T-cell (primary cell): ENCODE measurements at regions not wholly inside any gene's neighbourhood (a gene's known extent, or its start where the extent isn't known, plus 50 kb on each side); places are given as distances from the start of the nearest gene placed in this dataset.
"Not testable (repeated sequence)": the region's sequence is repeated elsewhere in the genome, so short reads cannot be mapped to it uniquely, and the experiment has no call there.

ENCODE experiments used
- ATAC-seq, 4 experiments: fragments of 200-7000 bp in 3 of 4; fragments of 150-1000 bp in 1 of 4; cut with Tn5 transposase; replicated peaks in 1 of 4; 1 replicate in 3 of 4; 2 replicates in 1 of 4; pipeline ENCODE4 v1.10.0; 2021; ENCODE audit warnings: moderate library complexity in 3 of 4, mild to moderate bottlenecking in 2 of 4, moderate number of reproducible peaks in 1 of 4
- CTCF ChIA-PET, 2 donors: fragments of 300-600 bp; sonication (Branson Sonifier 250); formaldehyde crosslinking; loops; one replicate each; lab custom pipeline; 2022; ENCODE audit warnings: antibody characterized with exemption in 2 of 2; lab: Charles Lee
- POLR2A ChIA-PET, 2 donors: fragments of 300-600 bp; sonication (Branson Sonifier 250); formaldehyde crosslinking; loops; one replicate each; lab custom pipeline; 2022; ENCODE audit warnings: antibody characterized with exemption in 2 of 2; lab: Charles Lee
- DNase-seq, 35 experiments: peaks; one replicate each; pipeline versions ENCODE4 v3.0.0 to v3.0.0-alpha.2; 2013 to 2023
- H3K27ac ChIP-seq: one replicate; pipeline ENCODE4 v1.5.1; 2013; ENCODE audit warnings: low read length
- H3K27me3 ChIP-seq, 2 experiments: replicated peaks in 1 of 2; 1 replicate in 1 of 2; 2 replicates in 1 of 2; pipeline versions ENCODE4 v1.6.1 to v1.7.0; 2013; ENCODE audit warnings: low read length in 1 of 2, mixed read lengths in 1 of 2; ENCODE audit not compliant: control insufficient read depth in 2 of 2, insufficient read depth in 2 of 2; ENCODE audit errors: extremely low read depth in 1 of 2
- H3K36me3 ChIP-seq, 2 donors: 1 replicate in 1 of 2; 2 replicates in 1 of 2; pipeline versions ENCODE4 v1.6.1 to v1.7.0; 2013; ENCODE audit warnings: low read length in 1 of 2; ENCODE audit not compliant: control insufficient read depth in 2 of 2, insufficient read depth in 1 of 2; ENCODE audit errors: extremely low read depth in 1 of 2
- H3K4me1 ChIP-seq, 2 experiments: 1 replicate in 1 of 2; 2 replicates in 1 of 2; pipeline versions ENCODE4 v1.6.1 to v1.7.0; 2013; ENCODE audit warnings: low read length in 2 of 2, mixed read lengths in 1 of 2; ENCODE audit not compliant: insufficient read depth in 2 of 2, control insufficient read depth in 1 of 2; ENCODE audit errors: extremely low read depth in 1 of 2
- H3K4me3 ChIP-seq, 2 donors: 1 replicate in 1 of 2; 2 replicates in 1 of 2; pipeline versions ENCODE4 v1.5.1 to v1.7.0; 2013; ENCODE audit warnings: mild to moderate bottlenecking in 2 of 2, low read length in 1 of 2, moderate library complexity in 1 of 2; ENCODE audit not compliant: control insufficient read depth in 1 of 2; ENCODE audit errors: extremely low read depth in 1 of 2
- H3K9me3 ChIP-seq: 2 replicates; pipeline ENCODE4 v1.7.0; 2013
- H3K27ac Mint-ChIP-seq, 2 donors: one replicate each; pipeline ENCODE4 v1.8.0; 2020 to 2021; ENCODE audit warnings: mild to moderate bottlenecking in 2 of 2, mixed read lengths in 2 of 2
- H3K27me3 Mint-ChIP-seq, 2 donors: one replicate each; pipeline ENCODE4 v1.8.0; 2021 to 2022; ENCODE audit warnings: mixed read lengths in 2 of 2
- H3K36me3 Mint-ChIP-seq: one replicate; pipeline ENCODE4 v1.8.0; 2021; ENCODE audit warnings: mixed read lengths
- H3K4me1 Mint-ChIP-seq, 3 donors: one replicate each; pipeline ENCODE4 v1.8.0; 2020 to 2022; ENCODE audit warnings: mixed read lengths in 3 of 3, mild to moderate bottlenecking in 1 of 3
- H3K4me3 Mint-ChIP-seq, 3 donors: one replicate each; pipeline ENCODE4 v1.8.0; 2020 to 2022; ENCODE audit warnings: mild to moderate bottlenecking in 3 of 3, mixed read lengths in 3 of 3, moderate library complexity in 3 of 3
- H3K9me3 Mint-ChIP-seq, 3 donors: one replicate each; pipeline ENCODE4 v1.8.0; 2020 to 2022; ENCODE audit warnings: mixed read lengths in 3 of 3
- WGBS: methylation state at CpG from one replicate; pipeline ENCODE4 v1.1.5; 2013; ENCODE audit warnings: missing lambda C conversion rate; ENCODE audit not compliant: insufficient coverage; 5-methylcytosine and 5-hydroxymethylcytosine counted together

GRCh38 chr9:42340435-42340723 lies 156.9 kb downstream of the SPATA31A6 start:
- H3K4me3 Mint-ChIP-seq, H3K4me1 Mint-ChIP-seq, H3K27ac ChIP-seq, ATAC-seq, H3K9me3 Mint-ChIP-seq, H3K36me3 ChIP-seq, H3K36me3 Mint-ChIP-seq, H3K27me3 Mint-ChIP-seq, H3K9me3 ChIP-seq, H3K4me3 ChIP-seq, H3K27ac Mint-ChIP-seq, POLR2A ChIA-PET, H3K27me3 ChIP-seq, CTCF ChIA-PET, DNase-seq, H3K4me1 ChIP-seq: not testable (repeated sequence)

- H3K9me3 Mint-ChIP-seq, ATAC-seq, H3K4me3 Mint-ChIP-seq, CTCF ChIA-PET, H3K27me3 Mint-ChIP-seq, H3K4me1 Mint-ChIP-seq, H3K36me3 Mint-ChIP-seq, H3K27ac ChIP-seq, H3K9me3 ChIP-seq, H3K4me3 ChIP-seq, H3K4me1 ChIP-seq, H3K27ac Mint-ChIP-seq, H3K27me3 ChIP-seq, POLR2A ChIA-PET, H3K36me3 ChIP-seq, DNase-seq: not testable (repeated sequence)
- 100% methylated on average over 1 of the region's 7 CpGs for WGBS
Measured at GRCh38 chr9:42341860-42342259, 158.4 kb downstream of the SPATA31A6 start.

- H3K27ac ChIP-seq, POLR2A ChIA-PET, H3K36me3 ChIP-seq, H3K9me3 ChIP-seq, H3K27ac Mint-ChIP-seq, H3K4me3 Mint-ChIP-seq, H3K4me1 Mint-ChIP-seq, H3K27me3 ChIP-seq, H3K9me3 Mint-ChIP-seq, H3K27me3 Mint-ChIP-seq, H3K36me3 Mint-ChIP-seq, DNase-seq, H3K4me3 ChIP-seq, H3K4me1 ChIP-seq, ATAC-seq, CTCF ChIA-PET: not testable (repeated sequence)
- WGBS = 80% methylated on average over 1 of the region's 7 CpGs
Measured at GRCh38 chr9:42342297-42342696, 158.8 kb downstream of the SPATA31A6 start.

- H3K27me3 Mint-ChIP-seq, H3K27ac Mint-ChIP-seq, H3K4me3 Mint-ChIP-seq, H3K36me3 Mint-ChIP-seq, H3K9me3 Mint-ChIP-seq, ATAC-seq, H3K4me1 ChIP-seq, H3K4me3 ChIP-seq, H3K36me3 ChIP-seq, H3K4me1 Mint-ChIP-seq, DNase-seq, H3K9me3 ChIP-seq, H3K27ac ChIP-seq, CTCF ChIA-PET, POLR2A ChIA-PET, H3K27me3 ChIP-seq: not testable (repeated sequence)
- 83% methylated on average over 3 of the region's 6 CpGs for WGBS
Measured at GRCh38 chr9:42344508-42344907, 161.0 kb downstream of the SPATA31A6 start.

GRCh38 chr9:42346916-42347315 lies 163.5 kb downstream of the SPATA31A6 start:
- H3K27ac ChIP-seq, H3K36me3 Mint-ChIP-seq, DNase-seq, H3K4me3 ChIP-seq, CTCF ChIA-PET, H3K9me3 Mint-ChIP-seq, H3K27ac Mint-ChIP-seq, H3K4me1 ChIP-seq, H3K4me1 Mint-ChIP-seq, H3K9me3 ChIP-seq, ATAC-seq, H3K27me3 Mint-ChIP-seq, POLR2A ChIA-PET, H3K36me3 ChIP-seq, H3K27me3 ChIP-seq, H3K4me3 Mint-ChIP-seq: not testable (repeated sequence)
- no CpG with 5 or more reads among the region's 2 CpGs for WGBS

GRCh38 chr9:42349181-42349580 lies 165.7 kb downstream of the SPATA31A6 start:
- H3K9me3 ChIP-seq, ATAC-seq, H3K36me3 ChIP-seq, POLR2A ChIA-PET, H3K27me3 ChIP-seq, CTCF ChIA-PET, H3K27ac Mint-ChIP-seq, H3K4me3 Mint-ChIP-seq, H3K9me3 Mint-ChIP-seq, H3K4me1 ChIP-seq, H3K27me3 Mint-ChIP-seq, H3K4me3 ChIP-seq, H3K27ac ChIP-seq, H3K36me3 Mint-ChIP-seq, H3K4me1 Mint-ChIP-seq, DNase-seq: not testable (repeated sequence)

- H3K9me3 ChIP-seq, H3K4me3 ChIP-seq, POLR2A ChIA-PET, H3K4me1 Mint-ChIP-seq, ATAC-seq, H3K27me3 ChIP-seq, H3K36me3 ChIP-seq, H3K4me3 Mint-ChIP-seq, H3K27me3 Mint-ChIP-seq, H3K27ac Mint-ChIP-seq, CTCF ChIA-PET, H3K36me3 Mint-ChIP-seq, H3K9me3 Mint-ChIP-seq, DNase-seq, H3K4me1 ChIP-seq, H3K27ac ChIP-seq: not testable (repeated sequence)
- no CpG with 5 or more reads among the region's 2 CpGs for WGBS
Measured at GRCh38 chr9:42350412-42350811, 167.0 kb downstream of the SPATA31A6 start.
